Neutrophil (primary cell): ENCODE measurements at regions not wholly inside any gene's neighbourhood (a gene's known extent, or its start where the extent isn't known, plus 50 kb on each side); places are given as distances from the start of the nearest gene placed in this dataset.

ENCODE experiments used
- H3K27ac ChIP-seq: fragments of 200-600 bp; sonication (generic); 2 replicates; pipeline ENCODE4 v1.5.1; 2016; ENCODE audit warnings: mild to moderate bottlenecking, moderate library complexity
- H3K27me3 ChIP-seq: fragments of 200-600 bp; sonication (generic); 2 replicates; pipeline ENCODE4 v1.6.0; 2016; ENCODE audit warnings: mild to moderate bottlenecking
- H3K36me3 ChIP-seq: fragments of 200-600 bp; sonication (generic); 2 replicates; pipeline ENCODE4 v1.5.1; 2017
- H3K4me1 ChIP-seq, 2 experiments: fragments of 200-600 bp in 1 of 2; sonication (generic) in 1 of 2; 1 replicate in 1 of 2; 2 replicates in 1 of 2; pipeline versions ENCODE4 v1.5.1 to v1.6.1; 2013 to 2016; ENCODE audit warnings: low read depth in 1 of 2, low read length in 1 of 2, mild to moderate bottlenecking in 1 of 2, moderate library complexity in 1 of 2; ENCODE audit not compliant: control insufficient read depth in 1 of 2, insufficient read depth in 1 of 2
- H3K4me3 ChIP-seq, 2 experiments: fragments of 200-600 bp in 1 of 2; sonication (generic) in 1 of 2; 1 replicate in 1 of 2; 2 replicates in 1 of 2; pipeline ENCODE4 v1.5.1; 2013 to 2016; ENCODE audit warnings: low read depth in 1 of 2, low read length in 1 of 2, mild to moderate bottlenecking in 1 of 2, moderate library complexity in 1 of 2
- H3K9me3 ChIP-seq: fragments of 200-600 bp; sonication (generic); 2 replicates; pipeline ENCODE4 v1.5.1; 2016
- TF ChIP-seq, protein P1 (sequence below): fragments of 200-600 bp; sonication (generic); IDR thresholded peaks from 2 replicates; pipeline ENCODE4 v1.5.1; 2016; ENCODE audit warnings: antibody characterized with exemption

DNA sequence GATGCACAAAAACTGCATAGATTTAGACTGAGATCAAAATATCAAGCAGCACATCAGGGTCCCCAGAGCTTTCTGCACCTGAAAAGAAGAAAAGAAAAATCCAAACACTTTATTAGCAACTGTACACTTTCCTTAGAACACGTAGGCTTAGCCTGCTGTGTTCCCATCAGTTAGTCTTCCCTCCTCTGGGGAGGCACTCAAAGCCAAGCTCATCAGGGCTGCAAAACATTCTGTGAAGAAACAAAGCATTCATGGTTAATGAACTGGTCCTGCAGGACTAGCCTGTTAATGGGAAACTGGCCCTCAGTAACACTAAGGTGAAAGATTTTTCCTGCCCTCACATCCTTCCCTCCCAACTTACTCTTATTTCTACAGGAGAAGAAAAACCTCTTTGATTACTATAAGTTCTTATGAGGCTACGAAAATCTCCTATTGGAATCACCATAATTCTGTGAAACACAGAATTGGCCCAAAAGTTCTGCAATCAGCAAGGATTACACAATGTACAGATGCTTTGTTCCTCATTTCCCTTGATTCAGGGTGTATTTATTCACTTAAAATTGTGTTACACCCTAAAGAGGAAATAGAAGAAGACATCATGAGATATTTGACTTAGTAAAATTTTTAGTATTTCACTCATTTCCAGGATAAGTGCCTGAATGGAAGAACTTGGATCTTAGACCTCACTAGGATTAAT is 901.0 kb upstream of the MAP3K7 start:
- no peaks in the 10 kb centered on the region for H3K4me1 ChIP-seq
- H3K27ac ChIP-seq, result no peak overlapping the region
- TF ChIP-seq, protein P1, sequence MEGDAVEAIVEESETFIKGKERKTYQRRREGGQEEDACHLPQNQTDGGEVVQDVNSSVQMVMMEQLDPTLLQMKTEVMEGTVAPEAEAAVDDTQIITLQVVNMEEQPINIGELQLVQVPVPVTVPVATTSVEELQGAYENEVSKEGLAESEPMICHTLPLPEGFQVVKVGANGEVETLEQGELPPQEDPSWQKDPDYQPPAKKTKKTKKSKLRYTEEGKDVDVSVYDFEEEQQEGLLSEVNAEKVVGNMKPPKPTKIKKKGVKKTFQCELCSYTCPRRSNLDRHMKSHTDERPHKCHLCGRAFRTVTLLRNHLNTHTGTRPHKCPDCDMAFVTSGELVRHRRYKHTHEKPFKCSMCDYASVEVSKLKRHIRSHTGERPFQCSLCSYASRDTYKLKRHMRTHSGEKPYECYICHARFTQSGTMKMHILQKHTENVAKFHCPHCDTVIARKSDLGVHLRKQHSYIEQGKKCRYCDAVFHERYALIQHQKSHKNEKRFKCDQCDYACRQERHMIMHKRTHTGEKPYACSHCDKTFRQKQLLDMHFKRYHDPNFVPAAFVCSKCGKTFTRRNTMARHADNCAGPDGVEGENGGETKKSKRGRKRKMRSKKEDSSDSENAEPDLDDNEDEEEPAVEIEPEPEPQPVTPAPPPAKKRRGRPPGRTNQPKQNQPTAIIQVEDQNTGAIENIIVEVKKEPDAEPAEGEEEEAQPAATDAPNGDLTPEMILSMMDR, result no peak
- H3K36me3 ChIP-seq, result no peaks in the 10 kb centered on the region
- H3K27me3 ChIP-seq, result no peaks in the 10 kb centered on the region
- H3K9me3 ChIP-seq, result no peaks in the 10 kb centered on the region
- H3K4me3 ChIP-seq, result no peak overlapping the region

DNA sequence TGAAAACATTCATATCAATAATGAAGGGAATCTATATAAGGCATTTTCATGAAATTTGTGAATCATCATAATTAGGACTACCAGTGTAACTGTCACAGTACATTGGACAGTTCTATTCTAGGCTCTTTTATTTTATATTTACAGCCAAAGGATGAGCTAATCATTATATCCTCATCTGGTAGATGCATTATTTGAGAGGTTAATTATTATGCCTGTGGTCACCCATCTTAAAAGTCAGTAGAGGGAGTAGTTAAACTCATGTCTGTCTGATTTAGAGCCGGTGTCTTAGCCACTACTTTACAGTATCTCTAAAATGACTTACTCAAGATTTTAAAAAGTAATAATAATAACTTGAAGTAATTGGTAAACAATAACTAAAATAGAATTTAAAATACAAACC is 899.3 kb upstream of the MAP3K7 start:
- Histone ChIP-seq H3K4me1 (no peaks in the 10 kb centered on the region), H3K27ac (no peak overlapping the region), H3K9me3 (no peaks in the 10 kb centered on the region), H3K4me3 (no peak overlapping the region), H3K27me3 (no peaks in the 10 kb centered on the region), H3K36me3 (no peaks in the 10 kb centered on the region)
- TF ChIP-seq, protein P1, result no peak

DNA sequence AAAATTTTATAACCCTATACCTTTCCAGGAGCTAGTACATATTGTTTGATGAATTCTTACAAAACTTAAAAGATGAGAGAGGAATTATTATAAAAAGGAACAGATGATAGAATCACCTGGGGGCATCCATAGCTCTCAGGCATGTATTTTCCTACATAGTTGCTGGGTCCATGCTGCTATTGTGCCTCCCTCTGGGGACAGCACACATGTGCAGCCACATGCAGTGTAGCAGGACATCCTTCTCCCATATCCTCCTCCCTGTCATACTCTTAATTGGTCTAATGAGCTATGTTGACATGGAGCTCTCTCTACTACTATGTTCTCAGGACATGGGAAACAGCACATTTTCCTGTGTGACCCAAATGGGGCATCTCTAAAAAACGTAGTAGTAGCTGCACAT is 898.2 kb upstream of the MAP3K7 start:
- TF ChIP-seq, protein P1, result no peak
- no peak overlapping the region for H3K4me3 ChIP-seq
- H3K27ac ChIP-seq, result no peak overlapping the region
- no peaks in the 10 kb centered on the region for H3K4me1 ChIP-seq
- no peaks in the 10 kb centered on the region for H3K27me3 ChIP-seq
- no peaks in the 10 kb centered on the region for H3K9me3 ChIP-seq
- H3K36me3 ChIP-seq, result no peaks in the 10 kb centered on the region

DNA sequence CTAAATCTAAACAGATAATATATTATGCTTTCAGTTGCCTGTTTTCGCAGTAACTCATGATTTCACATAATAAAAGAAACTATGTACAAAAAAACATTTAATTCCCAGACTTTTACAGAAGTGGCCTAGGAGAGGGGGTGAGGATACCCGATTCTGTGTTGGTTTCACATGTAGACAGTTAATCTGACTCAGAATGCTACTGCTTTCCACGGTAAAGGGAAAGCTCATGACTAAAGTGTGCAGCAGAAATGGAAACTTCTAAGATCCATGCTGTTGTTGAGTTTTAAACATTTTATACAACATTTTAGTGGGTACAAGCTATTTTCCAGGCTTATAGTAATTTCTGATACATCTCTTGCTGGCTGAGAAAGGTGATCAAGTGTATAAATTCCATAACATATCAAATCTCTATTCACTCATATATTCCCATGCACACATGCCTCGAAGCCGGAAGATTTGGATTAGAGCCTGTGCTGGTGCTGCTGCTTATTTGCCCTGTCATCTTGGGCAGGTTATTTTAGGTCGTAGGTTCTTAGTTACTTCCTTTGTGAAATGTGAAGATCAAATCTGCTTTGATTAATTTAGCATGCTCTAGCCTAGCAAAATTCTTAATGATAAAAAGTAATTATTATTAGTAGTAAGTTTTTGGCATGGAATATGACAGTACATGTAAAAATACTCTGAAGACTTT is 896.7 kb upstream of the MAP3K7 start:
- no peaks in the 10 kb centered on the region for H3K27me3 ChIP-seq
- H3K36me3 ChIP-seq, result no peaks in the 10 kb centered on the region
- no peaks in the 10 kb centered on the region for H3K9me3 ChIP-seq
- no peak overlapping the region for H3K4me3 ChIP-seq
- H3K4me1 ChIP-seq, result no peaks in the 10 kb centered on the region
- no peak overlapping the region for H3K27ac ChIP-seq
- TF ChIP-seq, protein P1, result no peak

DNA sequence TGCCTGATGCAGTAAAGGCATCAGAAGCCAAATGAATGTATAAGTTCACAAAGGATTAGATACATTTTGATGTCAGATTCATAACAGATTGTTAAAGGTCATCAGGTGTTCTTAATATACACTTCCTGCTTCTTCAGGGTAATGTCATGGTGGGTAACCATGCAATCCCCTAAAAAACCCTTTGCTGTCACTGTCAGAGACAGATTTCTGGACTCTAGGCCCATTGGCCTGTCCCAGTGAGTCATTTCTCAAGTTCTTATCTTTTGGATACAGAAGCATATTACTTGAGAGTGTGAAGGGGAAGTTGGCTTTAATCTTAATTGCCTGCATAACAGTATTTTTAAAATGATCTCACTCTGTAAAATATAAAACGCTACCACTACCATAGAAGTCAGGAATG is 895.6 kb upstream of the MAP3K7 start:
- TF ChIP-seq, protein P1, result no peak
- H3K27ac ChIP-seq, result no peak overlapping the region
- H3K4me1 ChIP-seq, result no peaks in the 10 kb centered on the region
- H3K9me3 ChIP-seq, result no peaks in the 10 kb centered on the region
- H3K36me3 ChIP-seq, result no peaks in the 10 kb centered on the region
- no peak overlapping the region for H3K4me3 ChIP-seq
- H3K27me3 ChIP-seq, result no peaks in the 10 kb centered on the region
